CD14-positive monocyte (primary cell): ENCODE measurements at regions not wholly inside any gene's neighbourhood (a gene's known extent, or its start where the extent isn't known, plus 50 kb on each side); places are given as distances from the start of the nearest gene placed in this dataset.

ENCODE experiments used
- DNase-seq, 3 donors: peaks; one replicate each; pipeline ENCODE4 v3.0.0-alpha.2; 2011 to 2022
- H2AFZ ChIP-seq: 2 replicates; pipeline ENCODE4 v1.6.0; 2012; ENCODE audit warnings: mild to moderate bottlenecking, low read depth, low read length, inconsistent platforms; ENCODE audit not compliant: insufficient read depth, poor library complexity, severe bottlenecking
- H3K27ac ChIP-seq, 2 donors: 1 replicate in 1 of 2; 2 replicates in 1 of 2; pipeline ENCODE4 v1.5.1; 2012 to 2013; ENCODE audit warnings: low read length in 2 of 2, control low read depth in 1 of 2, inconsistent platforms in 1 of 2, low read depth in 1 of 2, mild to moderate bottlenecking in 1 of 2
- H3K27me3 ChIP-seq, 2 donors: one replicate each; pipeline versions ENCODE4 v1.6.0 to v1.6.1; 2011 to 2013; ENCODE audit warnings: low read length in 2 of 2; ENCODE audit not compliant: control insufficient read depth in 2 of 2, insufficient read depth in 2 of 2
- H3K36me3 ChIP-seq, 2 donors: replicated peaks in 1 of 2; 1 replicate in 1 of 2; 2 replicates in 1 of 2; pipeline versions ENCODE4 v1.5.1 to v1.6.1; 2012 to 2013; ENCODE audit warnings: low read length in 2 of 2, control low read depth in 1 of 2, inconsistent platforms in 1 of 2, mild to moderate bottlenecking in 1 of 2; ENCODE audit not compliant: insufficient read depth in 2 of 2, control insufficient read depth in 1 of 2
- H3K4me1 ChIP-seq, 2 donors: 1 replicate in 1 of 2; 2 replicates in 1 of 2; pipeline versions ENCODE4 v1.5.1 to v1.6.1; 2012 to 2013; ENCODE audit warnings: low read length in 2 of 2, control low read depth in 1 of 2, inconsistent platforms in 1 of 2, mild to moderate bottlenecking in 1 of 2, moderate library complexity in 1 of 2; ENCODE audit not compliant: insufficient read depth in 2 of 2, control insufficient read depth in 1 of 2
- H3K4me2 ChIP-seq: replicated peaks from 2 replicates; pipeline ENCODE3; 2012; ENCODE audit warnings: low read length, moderate library complexity, mild to moderate bottlenecking; ENCODE audit not compliant: poor library complexity, severe bottlenecking; ENCODE audit errors: extremely low read depth
- H3K4me3 ChIP-seq, 3 experiments: fragments of 200-600 bp in 1 of 3; sonication (generic) in 1 of 3; replicated peaks in 1 of 3; 1 replicate in 2 of 3; 2 replicates in 1 of 3; pipeline ENCODE4 v1.5.1; 2011 to 2013; ENCODE audit warnings: low read length in 3 of 3, mild to moderate bottlenecking in 3 of 3, control low read depth in 2 of 3, low read depth in 2 of 3, inconsistent platforms in 1 of 3, moderate library complexity in 1 of 3
- H3K79me2 ChIP-seq: 2 replicates; pipeline ENCODE4 v1.6.0; 2012; ENCODE audit warnings: mild to moderate bottlenecking, control low read depth, inconsistent platforms, low read length, moderate library complexity; ENCODE audit not compliant: insufficient read depth
- H3K9ac ChIP-seq: 2 replicates; pipeline ENCODE4 v1.6.0; 2017; ENCODE audit warnings: low read length, mild to moderate bottlenecking; ENCODE audit not compliant: insufficient read depth, poor library complexity, severe bottlenecking
- H3K9me3 ChIP-seq, 2 donors: replicated peaks in 1 of 2; 1 replicate in 1 of 2; 2 replicates in 1 of 2; pipeline versions ENCODE4 v1.5.1 to v1.6.1; 2012 to 2013; ENCODE audit warnings: low read length in 2 of 2, control low read depth in 1 of 2; ENCODE audit not compliant: control insufficient read depth in 1 of 2, insufficient read depth in 1 of 2
- H4K20me1 ChIP-seq: 2 replicates; pipeline ENCODE4 v1.6.0; 2012; ENCODE audit warnings: mild to moderate bottlenecking, low read length, control low read depth, moderate library complexity; ENCODE audit not compliant: insufficient read depth
- H3K27ac Mint-ChIP-seq, 7 donors: one replicate each; pipeline ENCODE4 v1.8.0; 2020; ENCODE audit warnings: mild to moderate bottlenecking in 7 of 7, mixed read lengths in 7 of 7, moderate library complexity in 6 of 7, inconsistent platforms in 2 of 7
- H3K27me3 Mint-ChIP-seq, 3 donors: one replicate each; pipeline ENCODE4 v1.8.0; 2021 to 2022; ENCODE audit warnings: low read depth in 3 of 3, mild to moderate bottlenecking in 3 of 3, mixed read lengths in 3 of 3, moderate library complexity in 3 of 3, inconsistent platforms in 1 of 3
- H3K36me3 Mint-ChIP-seq, 2 donors: one replicate each; pipeline ENCODE4 v1.8.0; 2020; ENCODE audit warnings: mixed read lengths in 2 of 2, inconsistent platforms in 1 of 2, mild to moderate bottlenecking in 1 of 2
- H3K4me1 Mint-ChIP-seq: one replicate; pipeline ENCODE4 v1.8.0; 2020; ENCODE audit warnings: mild to moderate bottlenecking, mixed read lengths
- H3K4me3 Mint-ChIP-seq, 2 donors: one replicate each; pipeline ENCODE4 v1.8.0; 2020; ENCODE audit warnings: mild to moderate bottlenecking in 2 of 2, mixed read lengths in 2 of 2, moderate library complexity in 1 of 2
- H3K9me3 Mint-ChIP-seq, 7 donors: one replicate each; pipeline ENCODE4 v1.8.0; 2020 to 2022; ENCODE audit warnings: mixed read lengths in 7 of 7, mild to moderate bottlenecking in 6 of 7, moderate library complexity in 6 of 7, inconsistent platforms in 2 of 7
- CTCF ChIP-seq: fragments of 200-600 bp; IDR thresholded peaks from one replicate; pipeline ENCODE4 v1.8.0; 2022; ENCODE audit warnings: antibody characterized with exemption, mild to moderate bottlenecking
- WGBS: methylation state at CpG from one replicate; pipeline ENCODE4 v1.1.5; 2013; ENCODE audit warnings: missing lambda C conversion rate; ENCODE audit not compliant: insufficient coverage; 5-methylcytosine and 5-hydroxymethylcytosine counted together
- intact Hi-C, 2 donors: fragments of 100-400 bp; cut with micrococcal nuclease; formaldehyde crosslinking; loops; one replicate each; pipeline versions ENCODE4 v1.15.0 to v1.15.1; 2023

GRCh38 chr2:181163139-181163538 lies 182.7 kb downstream of the UBE2E3 start:
- no peak overlapping the region for H3K4me3 ChIP-seq
- peaks cover 25% of the 10 kb centered on the region for H3K4me1 Mint-ChIP-seq
- H3K36me3 Mint-ChIP-seq, result peaks cover 3% of the 10 kb centered on the region in 2 donors
- no peaks in the 10 kb centered on the region for H3K36me3 ChIP-seq
- peaks cover 15 to 23% (median 21%) of the 10 kb centered on the region in 7 donors for H3K9me3 Mint-ChIP-seq
- H2AFZ ChIP-seq, result no peak overlapping the region
- no peak for TF ChIP-seq CTCF
- peaks cover 8 to 9% of the 10 kb centered on the region in 2 donors for H3K9me3 ChIP-seq
- H3K27ac Mint-ChIP-seq, result peak overlapping the region in 2 of 7 donors; percentile 12 to 42
- no peaks in the 10 kb centered on the region for H3K27me3 Mint-ChIP-seq
- no peak overlapping the region for H3K4me2 ChIP-seq
- no peaks in the 10 kb centered on the region for H4K20me1 ChIP-seq
- no peaks in the 10 kb centered on the region for H3K79me2 ChIP-seq
- no peaks in the 10 kb centered on the region for H3K27me3 ChIP-seq
- H3K4me3 Mint-ChIP-seq, result peak overlapping the region in 1 of 2 donors; percentile 15
- no peak overlapping the region for H3K27ac ChIP-seq
- H3K9ac ChIP-seq, result no peak overlapping the region
- DNase-seq, result no peak
- intact Hi-C loops, result no loop called here
- H3K4me1 ChIP-seq, result peaks cover 19 to 30% of the 10 kb centered on the region in 2 donors
- WGBS, result no CpG with 5 or more reads among the region's 1 CpG

GRCh38 chr2:181163691-181164090 lies 183.3 kb downstream of the UBE2E3 start:
- H4K20me1 ChIP-seq, result no peaks in the 10 kb centered on the region
- Mint-ChIP-seq H3K4me3 (no peak overlapping the region), H3K27ac (peak overlapping the region in 1 of 7 donors; percentile 58), H3K36me3 (peaks cover 3% of the 10 kb centered on the region in 2 donors), H3K27me3 (no peaks in the 10 kb centered on the region), H3K9me3 (peaks cover 16 to 25% (median 22%) of the 10 kb centered on the region in 7 donors), H3K4me1 (peaks cover 25% of the 10 kb centered on the region)
- no peak for TF ChIP-seq CTCF
- H3K27me3 ChIP-seq, result no peaks in the 10 kb centered on the region
- no peak overlapping the region for H3K4me3 ChIP-seq
- H3K36me3 ChIP-seq, result no peaks in the 10 kb centered on the region
- no peak for DNase-seq
- H3K9ac ChIP-seq, result no peak overlapping the region
- H3K4me2 ChIP-seq, result no peak overlapping the region
- H3K79me2 ChIP-seq, result no peaks in the 10 kb centered on the region
- no peak overlapping the region for H3K27ac ChIP-seq
- peaks cover 9% of the 10 kb centered on the region in 2 donors for H3K9me3 ChIP-seq
- H3K4me1 ChIP-seq, result peaks cover 19 to 30% of the 10 kb centered on the region in 2 donors
- intact Hi-C loops, result no loop called here
- H2AFZ ChIP-seq, result no peak overlapping the region
